ENCODE measurements at regions not wholly inside any gene's neighbourhood (a gene's known extent, or its start where the extent isn't known, plus 50 kb on each side); places are given as distances from the start of the nearest gene placed in this dataset.

DNA sequence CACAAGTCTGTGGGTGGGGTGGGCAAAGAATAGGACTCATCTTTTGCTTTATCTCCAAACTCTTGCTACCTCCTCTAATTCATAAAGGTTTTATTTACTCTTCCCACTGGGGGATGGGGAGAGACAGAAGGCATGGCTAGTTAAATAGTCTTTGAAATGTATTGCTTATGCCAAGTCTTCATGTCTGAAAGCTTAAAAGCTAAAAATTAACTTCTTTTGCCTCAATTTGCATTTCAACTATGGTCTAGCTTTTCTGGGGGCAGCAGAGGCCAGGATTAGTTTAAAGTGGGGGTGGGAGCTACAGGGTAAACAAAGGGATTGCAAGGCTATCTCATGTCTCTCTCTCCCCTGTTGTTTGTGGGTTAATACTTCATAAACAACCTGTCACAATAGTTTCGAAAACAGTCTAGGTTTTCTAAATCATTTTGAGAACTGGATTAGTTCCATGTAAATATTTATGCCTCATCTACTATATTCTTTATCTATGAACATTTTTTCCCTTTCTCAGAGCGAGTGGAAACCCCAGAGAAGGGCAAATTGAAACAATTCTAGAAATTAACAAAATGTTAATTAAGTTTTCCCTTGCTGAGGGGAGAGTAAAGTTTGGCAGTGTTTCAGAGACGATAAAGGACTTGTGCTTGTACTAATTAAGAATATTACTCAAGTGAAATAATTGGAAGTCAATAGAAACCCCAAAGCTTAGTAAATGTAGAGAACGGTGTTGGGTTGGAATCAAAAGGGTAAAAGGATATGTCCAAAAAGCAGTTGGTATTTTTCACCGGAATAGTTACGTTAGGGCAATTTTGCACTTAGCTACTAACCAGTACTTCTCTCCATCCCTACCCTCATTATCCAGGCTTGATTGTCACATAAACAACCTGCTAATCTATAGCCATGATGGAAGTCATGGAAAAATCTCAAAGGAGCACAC is 182.2 kb downstream of the GIPC2 start (continued):
- TF ChIP-seq, protein P1, sequence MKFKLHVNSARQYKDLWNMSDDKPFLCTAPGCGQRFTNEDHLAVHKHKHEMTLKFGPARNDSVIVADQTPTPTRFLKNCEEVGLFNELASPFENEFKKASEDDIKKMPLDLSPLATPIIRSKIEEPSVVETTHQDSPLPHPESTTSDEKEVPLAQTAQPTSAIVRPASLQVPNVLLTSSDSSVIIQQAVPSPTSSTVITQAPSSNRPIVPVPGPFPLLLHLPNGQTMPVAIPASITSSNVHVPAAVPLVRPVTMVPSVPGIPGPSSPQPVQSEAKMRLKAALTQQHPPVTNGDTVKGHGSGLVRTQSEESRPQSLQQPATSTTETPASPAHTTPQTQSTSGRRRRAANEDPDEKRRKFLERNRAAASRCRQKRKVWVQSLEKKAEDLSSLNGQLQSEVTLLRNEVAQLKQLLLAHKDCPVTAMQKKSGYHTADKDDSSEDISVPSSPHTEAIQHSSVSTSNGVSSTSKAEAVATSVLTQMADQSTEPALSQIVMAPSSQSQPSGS (CRISPR knock-in tag; IDR thresholded peaks at IDR 0.05): no peak
- TF ChIP-seq, protein P2, sequence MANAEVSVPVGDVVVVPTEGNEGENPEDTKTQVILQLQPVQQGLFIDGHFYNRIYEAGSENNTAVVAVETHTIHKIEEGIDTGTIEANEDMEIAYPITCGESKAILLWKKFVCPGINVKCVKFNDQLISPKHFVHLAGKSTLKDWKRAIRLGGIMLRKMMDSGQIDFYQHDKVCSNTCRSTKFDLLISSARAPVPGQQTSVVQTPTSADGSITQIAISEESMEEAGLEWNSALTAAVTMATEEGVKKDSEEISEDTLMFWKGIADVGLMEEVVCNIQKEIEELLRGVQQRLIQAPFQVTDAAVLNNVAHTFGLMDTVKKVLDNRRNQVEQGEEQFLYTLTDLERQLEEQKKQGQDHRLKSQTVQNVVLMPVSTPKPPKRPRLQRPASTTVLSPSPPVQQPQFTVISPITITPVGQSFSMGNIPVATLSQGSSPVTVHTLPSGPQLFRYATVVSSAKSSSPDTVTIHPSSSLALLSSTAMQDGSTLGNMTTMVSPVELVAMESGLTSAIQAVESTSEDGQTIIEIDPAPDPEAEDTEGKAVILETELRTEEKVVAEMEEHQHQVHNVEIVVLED (CRISPR knock-in tag; IDR thresholded peaks at IDR 0.05): no peak
- TF ChIP-seq ERF (CRISPR knock-in tag; IDR thresholded peaks at IDR 0.05) (no peak), ELF2 (CRISPR knock-in tag; IDR thresholded peaks at IDR 0.05) (no peak), HLTF (IDR thresholded peaks at IDR 0.05) (no peak), TAL1 (IDR thresholded peaks at IDR 0.05) (no peak), RNF2 (IDR thresholded peaks at IDR 0.05) (no peak)
- TF ChIP-seq, protein P3, sequence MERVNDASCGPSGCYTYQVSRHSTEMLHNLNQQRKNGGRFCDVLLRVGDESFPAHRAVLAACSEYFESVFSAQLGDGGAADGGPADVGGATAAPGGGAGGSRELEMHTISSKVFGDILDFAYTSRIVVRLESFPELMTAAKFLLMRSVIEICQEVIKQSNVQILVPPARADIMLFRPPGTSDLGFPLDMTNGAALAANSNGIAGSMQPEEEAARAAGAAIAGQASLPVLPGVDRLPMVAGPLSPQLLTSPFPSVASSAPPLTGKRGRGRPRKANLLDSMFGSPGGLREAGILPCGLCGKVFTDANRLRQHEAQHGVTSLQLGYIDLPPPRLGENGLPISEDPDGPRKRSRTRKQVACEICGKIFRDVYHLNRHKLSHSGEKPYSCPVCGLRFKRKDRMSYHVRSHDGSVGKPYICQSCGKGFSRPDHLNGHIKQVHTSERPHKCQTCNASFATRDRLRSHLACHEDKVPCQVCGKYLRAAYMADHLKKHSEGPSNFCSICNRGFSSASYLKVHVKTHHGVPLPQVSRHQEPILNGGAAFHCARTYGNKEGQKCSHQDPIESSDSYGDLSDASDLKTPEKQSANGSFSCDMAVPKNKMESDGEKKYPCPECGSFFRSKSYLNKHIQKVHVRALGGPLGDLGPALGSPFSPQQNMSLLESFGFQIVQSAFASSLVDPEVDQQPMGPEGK (CRISPR knock-in tag; IDR thresholded peaks at IDR 0.05; ENCODE audit: borderline replicate concordance): no peak
- TF ChIP-seq, protein P4, sequence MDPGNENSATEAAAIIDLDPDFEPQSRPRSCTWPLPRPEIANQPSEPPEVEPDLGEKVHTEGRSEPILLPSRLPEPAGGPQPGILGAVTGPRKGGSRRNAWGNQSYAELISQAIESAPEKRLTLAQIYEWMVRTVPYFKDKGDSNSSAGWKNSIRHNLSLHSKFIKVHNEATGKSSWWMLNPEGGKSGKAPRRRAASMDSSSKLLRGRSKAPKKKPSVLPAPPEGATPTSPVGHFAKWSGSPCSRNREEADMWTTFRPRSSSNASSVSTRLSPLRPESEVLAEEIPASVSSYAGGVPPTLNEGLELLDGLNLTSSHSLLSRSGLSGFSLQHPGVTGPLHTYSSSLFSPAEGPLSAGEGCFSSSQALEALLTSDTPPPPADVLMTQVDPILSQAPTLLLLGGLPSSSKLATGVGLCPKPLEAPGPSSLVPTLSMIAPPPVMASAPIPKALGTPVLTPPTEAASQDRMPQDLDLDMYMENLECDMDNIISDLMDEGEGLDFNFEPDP (CRISPR knock-in tag; IDR thresholded peaks at IDR 0.05): no peak
- TF ChIP-seq, protein P5, sequence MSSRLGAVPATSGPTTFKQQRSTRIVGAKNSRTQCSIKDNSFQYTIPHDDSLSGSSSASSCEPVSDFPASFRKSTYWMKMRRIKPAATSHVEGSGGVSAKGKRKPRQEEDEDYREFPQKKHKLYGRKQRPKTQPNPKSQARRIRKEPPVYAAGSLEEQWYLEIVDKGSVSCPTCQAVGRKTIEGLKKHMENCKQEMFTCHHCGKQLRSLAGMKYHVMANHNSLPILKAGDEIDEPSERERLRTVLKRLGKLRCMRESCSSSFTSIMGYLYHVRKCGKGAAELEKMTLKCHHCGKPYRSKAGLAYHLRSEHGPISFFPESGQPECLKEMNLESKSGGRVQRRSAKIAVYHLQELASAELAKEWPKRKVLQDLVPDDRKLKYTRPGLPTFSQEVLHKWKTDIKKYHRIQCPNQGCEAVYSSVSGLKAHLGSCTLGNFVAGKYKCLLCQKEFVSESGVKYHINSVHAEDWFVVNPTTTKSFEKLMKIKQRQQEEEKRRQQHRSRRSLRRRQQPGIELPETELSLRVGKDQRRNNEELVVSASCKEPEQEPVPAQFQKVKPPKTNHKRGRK (tag; IDR thresholded peaks at IDR 0.05): no peak
- TF ChIP-seq, protein P6, sequence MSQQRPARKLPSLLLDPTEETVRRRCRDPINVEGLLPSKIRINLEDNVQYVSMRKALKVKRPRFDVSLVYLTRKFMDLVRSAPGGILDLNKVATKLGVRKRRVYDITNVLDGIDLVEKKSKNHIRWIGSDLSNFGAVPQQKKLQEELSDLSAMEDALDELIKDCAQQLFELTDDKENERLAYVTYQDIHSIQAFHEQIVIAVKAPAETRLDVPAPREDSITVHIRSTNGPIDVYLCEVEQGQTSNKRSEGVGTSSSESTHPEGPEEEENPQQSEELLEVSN (IDR thresholded peaks at IDR 0.05; ENCODE audit: borderline replicate concordance in 1 of 2, extremely low read depth in 1 of 2, insufficient read depth in 1 of 2, insufficient read length in 1 of 2, low read depth in 1 of 2, low read length in 1 of 2, poor library complexity in 1 of 2, severe bottlenecking in 1 of 2): no peak

All from K562 (cell line).